ENCODE measurements at regions not wholly inside any gene's neighbourhood (a gene's known extent, or its start where the extent isn't known, plus 50 kb on each side); places are given as distances from the start of the nearest gene placed in this dataset.

GRCh38 chr17:82998637-82999036, 80.8 kb upstream of the METRNL start:
- DNase-seq (ENCODE audit: low read depth), result no peak

- DNase-seq (ENCODE audit: low read depth), result no peak
Measured at GRCh38 chr17:83000738-83001137, 78.7 kb upstream of the METRNL start.

GRCh38 chr17:83002118-83002805, 77.1 kb upstream of the METRNL start:
- no peak for DNase-seq (ENCODE audit: low read depth)

- no peak for DNase-seq (ENCODE audit: low read depth)
Measured at GRCh38 chr17:83004791-83005380, 74.5 kb upstream of the METRNL start.

GRCh38 chr17:83005639-83006038, 73.8 kb upstream of the METRNL start:
- no peak for DNase-seq (ENCODE audit: low read depth)

GRCh38 chr17:83006515-83007455, 72.6 kb upstream of the METRNL start:
- DNase-seq (ENCODE audit: low read depth), result no peak

- no peak for DNase-seq (ENCODE audit: low read depth)
Measured at GRCh38 chr17:83007504-83008185, 71.8 kb upstream of the METRNL start.

- no peak for DNase-seq (ENCODE audit: low read depth)
Measured at GRCh38 chr17:83008186-83008510, 71.3 kb upstream of the METRNL start.

GRCh38 chr17:83008526-83008925, 70.9 kb upstream of the METRNL start:
- no peak for DNase-seq (ENCODE audit: low read depth)

- no peak for DNase-seq (ENCODE audit: low read depth)
Measured at GRCh38 chr17:83009414-83010205, 69.8 kb upstream of the METRNL start.

- no peak for DNase-seq (ENCODE audit: low read depth)
Measured at GRCh38 chr17:83010206-83011200, 68.9 kb upstream of the METRNL start.

GRCh38 chr17:83011676-83012075, 67.7 kb upstream of the METRNL start:
- DNase-seq (ENCODE audit: low read depth), result peak; percentile 16

- DNase-seq (ENCODE audit: low read depth), result peak; percentile 52
Measured at GRCh38 chr17:83012200-83012785, 67.1 kb upstream of the METRNL start.

- DNase-seq (ENCODE audit: low read depth), result peak; percentile 90
Measured at GRCh38 chr17:83012868-83013778, 66.3 kb upstream of the METRNL start.

GRCh38 chr17:83013779-83014117, 65.7 kb upstream of the METRNL start:
- no peak for DNase-seq (ENCODE audit: low read depth)

GRCh38 chr17:83014297-83014696, 65.1 kb upstream of the METRNL start:
- DNase-seq (ENCODE audit: low read depth), result no peak

GRCh38 chr17:83014940-83015910, 64.2 kb upstream of the METRNL start:
- no peak for DNase-seq (ENCODE audit: low read depth)

Measured in fibroblast of gingiva (primary cell).